HG02678 (cell line): ENCODE measurements at regions not wholly inside any gene's neighbourhood (a gene's known extent, or its start where the extent isn't known, plus 50 kb on each side); places are given as distances from the start of the nearest gene placed in this dataset.
"Not testable (repeated sequence)": the region's sequence is repeated elsewhere in the genome, so short reads cannot be mapped to it uniquely, and the experiment has no call there.

Experiments used
- ATAC-seq: cut with Tn5 transposase; IDR thresholded peaks from one replicate; pipeline ENCODE4 v1.9.1; 2021; ENCODE audit warnings: mild to moderate bottlenecking, moderate library complexity; ENCODE audit not compliant: unreplicated experiment

GRCh38 chr4:19119904-19120560 lies 1098.5 kb upstream of the LCORL start:
- no peak for ATAC-seq

GRCh38 chr4:19117022-19117421 lies 1095.5 kb upstream of the LCORL start:
- no peak for ATAC-seq

GRCh38 chr4:19104176-19104575 lies 1082.6 kb upstream of the LCORL start:
- ATAC-seq, result no peak

GRCh38 chr4:19095491-19096046 lies 1074.0 kb upstream of the LCORL start:
- ATAC-seq, result no peak

- ATAC-seq, result no peak
These were observed 1072.4 kb upstream of the LCORL start for GRCh38 chr4:19093951-19094350.

- no peak for ATAC-seq
These were observed 1071.2 kb upstream of the LCORL start for GRCh38 chr4:19092797-19093196.

GRCh38 chr4:19074036-19074435 lies 1052.5 kb upstream of the LCORL start:
- no peak for ATAC-seq

GRCh38 chr4:19063662-19064061 lies 1042.1 kb upstream of the LCORL start:
- no peak for ATAC-seq

- no peak for ATAC-seq
These were observed 1033.4 kb upstream of the LCORL start for GRCh38 chr4:19054916-19055315.

GRCh38 chr4:19051831-19052230 lies 1030.3 kb upstream of the LCORL start:
- no peak for ATAC-seq

- no peak for ATAC-seq
These were observed 1025.8 kb upstream of the LCORL start for GRCh38 chr4:19047279-19047880.

- ATAC-seq, result no peak
These were observed 1018.3 kb upstream of the LCORL start for GRCh38 chr4:19039816-19040215.

GRCh38 chr4:19038231-19038630 lies 1016.7 kb upstream of the LCORL start:
- no peak for ATAC-seq

GRCh38 chr4:19033816-19034733 lies 1012.5 kb upstream of the LCORL start:
- ATAC-seq, result no peak

- no peak for ATAC-seq
These were observed 1009.0 kb upstream of the LCORL start for GRCh38 chr4:19030536-19030935.

GRCh38 chr4:19030048-19030447 lies 1008.5 kb upstream of the LCORL start:
- no peak for ATAC-seq

GRCh38 chr4:19026281-19026680 lies 1004.7 kb upstream of the LCORL start:
- no peak for ATAC-seq

- ATAC-seq, result no peak
These were observed 1003.5 kb upstream of the LCORL start for GRCh38 chr4:19025031-19025430.

- no peak for ATAC-seq
These were observed 1002.5 kb upstream of the LCORL start for GRCh38 chr4:19024047-19024446.

GRCh38 chr4:19021617-19022016 lies 1000.1 kb upstream of the LCORL start:
- no peak for ATAC-seq

- not testable (repeated sequence) for ATAC-seq
These were observed 995.0 kb upstream of the LCORL start for GRCh38 chr4:19016550-19016949.
